Mesothelial cell of epicardium (in vitro differentiated cells): ENCODE measurements at regions not wholly inside any gene's neighbourhood (a gene's known extent, or its start where the extent isn't known, plus 50 kb on each side); places are given as distances from the start of the nearest gene placed in this dataset.

ENCODE experiments used
- DNase-seq, 2 experiments: peaks; one replicate each; pipeline ENCODE4 v3.0.0; 2021; ENCODE audit warnings: low spot score in 2 of 2; ENCODE audit not compliant: unreplicated experiment in 2 of 2
- H3K27ac Mint-ChIP-seq: 2 replicates; pipeline ENCODE4 v1.8.0; 2021; ENCODE audit warnings: mixed read lengths
- H3K27me3 Mint-ChIP-seq: 2 replicates; pipeline ENCODE4 v1.8.0; 2021; ENCODE audit warnings: low read depth, mixed read lengths
- H3K36me3 Mint-ChIP-seq: 2 replicates; pipeline ENCODE4 v1.8.0; 2021; ENCODE audit warnings: mixed read lengths
- H3K4me1 Mint-ChIP-seq: 2 replicates; pipeline ENCODE4 v1.8.0; 2021; ENCODE audit warnings: mixed read lengths
- H3K4me3 Mint-ChIP-seq: 2 replicates; pipeline ENCODE4 v1.8.0; 2021; ENCODE audit warnings: mild to moderate bottlenecking, moderate library complexity, mixed read lengths
- H3K9me3 Mint-ChIP-seq: 2 replicates; pipeline ENCODE4 v1.8.0; 2021; ENCODE audit warnings: mixed read lengths
- CTCF ChIP-seq: fragments of 200-600 bp; sonication (generic); IDR thresholded peaks from one replicate; pipeline ENCODE4 v1.5.0; 2021; ENCODE audit warnings: antibody characterized with exemption; ENCODE audit not compliant: unreplicated experiment

- no peaks in the 10 kb centered on the region for H3K36me3 Mint-ChIP-seq
- no peak for TF ChIP-seq CTCF
- no peak for DNase-seq
- no peaks in the 10 kb centered on the region for H3K4me1 Mint-ChIP-seq
- H3K4me3 Mint-ChIP-seq, result no peak overlapping the region
- no peak overlapping the region for H3K27ac Mint-ChIP-seq
- H3K27me3 Mint-ChIP-seq, result no peaks in the 10 kb centered on the region
- peaks cover 8% of the 10 kb centered on the region for H3K9me3 Mint-ChIP-seq
Observed at GRCh38 chr13:71339736-71340135, 527.3 kb downstream of the DACH1 start.

- Mint-ChIP-seq H3K27ac (no peak overlapping the region), H3K27me3 (no peaks in the 10 kb centered on the region), H3K4me1 (no peaks in the 10 kb centered on the region), H3K36me3 (no peaks in the 10 kb centered on the region), H3K4me3 (no peak overlapping the region), H3K9me3 (peaks cover 6% of the 10 kb centered on the region)
- TF ChIP-seq CTCF, result no peak
- DNase-seq, result no peak
Observed at GRCh38 chr13:71339005-71339404, 528.0 kb downstream of the DACH1 start.

- Mint-ChIP-seq H3K9me3 (peaks cover 4% of the 10 kb centered on the region), H3K4me3 (no peak overlapping the region), H3K27ac (no peak overlapping the region), H3K27me3 (no peaks in the 10 kb centered on the region), H3K36me3 (no peaks in the 10 kb centered on the region), H3K4me1 (no peaks in the 10 kb centered on the region)
- no peak for DNase-seq
- no peak for TF ChIP-seq CTCF
Observed at GRCh38 chr13:71338070-71338469, 528.9 kb downstream of the DACH1 start.

- no peaks in the 10 kb centered on the region for H3K36me3 Mint-ChIP-seq
- no peak overlapping the region for H3K4me3 Mint-ChIP-seq
- TF ChIP-seq CTCF, result no peak
- no peaks in the 10 kb centered on the region for H3K9me3 Mint-ChIP-seq
- H3K27ac Mint-ChIP-seq, result no peak overlapping the region
- H3K4me1 Mint-ChIP-seq, result peaks cover 7% of the 10 kb centered on the region
- H3K27me3 Mint-ChIP-seq, result no peaks in the 10 kb centered on the region
- no peak for DNase-seq
Observed at GRCh38 chr13:71327266-71327665, 539.7 kb downstream of the DACH1 start.

GRCh38 chr13:71325556-71325955 is 541.4 kb downstream of the DACH1 start:
- peaks cover 7% of the 10 kb centered on the region for H3K4me1 Mint-ChIP-seq
- no peak for TF ChIP-seq CTCF
- no peak for DNase-seq
- peaks cover 7% of the 10 kb centered on the region for H3K9me3 Mint-ChIP-seq
- H3K27ac Mint-ChIP-seq, result no peak overlapping the region
- no peak overlapping the region for H3K4me3 Mint-ChIP-seq
- no peaks in the 10 kb centered on the region for H3K36me3 Mint-ChIP-seq
- no peaks in the 10 kb centered on the region for H3K27me3 Mint-ChIP-seq

GRCh38 chr13:71323266-71323665 is 543.7 kb downstream of the DACH1 start:
- H3K4me3 Mint-ChIP-seq, result no peak overlapping the region
- no peaks in the 10 kb centered on the region for H3K4me1 Mint-ChIP-seq
- no peak for TF ChIP-seq CTCF
- no peak overlapping the region for H3K27ac Mint-ChIP-seq
- no peak for DNase-seq
- H3K27me3 Mint-ChIP-seq, result no peaks in the 10 kb centered on the region
- peaks cover 12% of the 10 kb centered on the region for H3K9me3 Mint-ChIP-seq
- H3K36me3 Mint-ChIP-seq, result no peaks in the 10 kb centered on the region
